KG1 (cell line): ENCODE measurements at regions not wholly inside any gene's neighbourhood (a gene's known extent, or its start where the extent isn't known, plus 50 kb on each side); places are given as distances from the start of the nearest gene placed in this dataset.

Experiments used
- DNase-seq: peaks from one replicate; lab custom pipeline; 2025; lab: John Stamatoyannopoulos, UW

DNA sequence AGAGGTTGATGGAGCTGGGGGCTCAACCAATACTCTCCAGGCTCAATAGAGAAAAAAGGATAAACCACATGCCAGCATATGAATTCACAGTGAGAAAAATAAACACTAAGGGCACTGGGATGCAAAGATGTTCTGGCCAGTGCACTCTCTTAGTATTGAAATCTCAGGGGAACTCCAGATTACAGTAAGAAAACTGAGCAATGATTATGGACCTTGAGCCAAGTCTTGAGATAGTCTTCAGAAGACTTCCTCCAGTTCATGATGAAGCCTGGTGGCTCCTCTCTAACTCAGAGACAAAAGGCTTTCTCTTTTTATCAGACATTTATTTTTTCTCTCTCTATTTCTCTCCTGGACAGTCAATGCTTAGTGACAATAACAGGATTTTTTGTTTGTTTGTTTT lies 139.8 kb upstream of the SPEF2 start:
- no peak for DNase-seq

DNA sequence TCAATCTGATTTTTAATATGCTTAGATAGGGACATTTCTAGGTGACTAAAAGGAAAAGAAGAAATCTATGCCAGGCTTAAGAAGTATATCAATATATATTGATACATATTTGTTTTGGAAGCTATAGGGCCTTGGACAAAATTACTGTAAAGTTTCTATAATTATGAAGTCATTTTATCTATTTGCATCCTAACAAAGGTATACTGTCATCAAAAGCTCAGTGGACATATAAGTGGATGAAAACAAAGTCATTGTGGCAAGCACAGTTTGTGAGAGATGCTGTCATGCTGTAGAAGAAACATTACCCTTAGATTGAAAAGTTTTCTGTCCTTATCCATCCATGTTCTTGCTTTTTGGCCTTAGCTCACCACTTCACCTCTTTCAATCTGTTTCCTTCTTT lies 140.3 kb upstream of the SPEF2 start:
- no peak for DNase-seq

DNA sequence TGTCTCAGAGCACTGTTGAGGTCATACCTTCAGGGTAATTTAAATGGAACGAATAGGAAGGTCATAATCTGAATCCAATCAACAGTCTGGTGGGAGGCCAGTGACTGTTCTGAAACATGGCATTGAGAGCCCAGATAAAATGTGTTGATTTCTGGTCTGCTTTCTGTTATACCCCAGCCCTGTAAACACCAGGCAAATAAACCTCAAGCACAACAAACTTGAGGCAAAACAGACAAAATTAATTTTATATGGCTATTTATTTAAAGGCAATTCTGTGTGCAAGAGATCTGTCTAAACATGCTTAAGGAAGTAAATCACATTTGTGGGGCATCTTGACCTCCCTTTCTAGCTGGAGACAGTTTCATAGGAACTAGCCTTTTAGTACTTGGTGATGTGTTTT lies 140.9 kb upstream of the SPEF2 start:
- DNase-seq: no peak

DNA sequence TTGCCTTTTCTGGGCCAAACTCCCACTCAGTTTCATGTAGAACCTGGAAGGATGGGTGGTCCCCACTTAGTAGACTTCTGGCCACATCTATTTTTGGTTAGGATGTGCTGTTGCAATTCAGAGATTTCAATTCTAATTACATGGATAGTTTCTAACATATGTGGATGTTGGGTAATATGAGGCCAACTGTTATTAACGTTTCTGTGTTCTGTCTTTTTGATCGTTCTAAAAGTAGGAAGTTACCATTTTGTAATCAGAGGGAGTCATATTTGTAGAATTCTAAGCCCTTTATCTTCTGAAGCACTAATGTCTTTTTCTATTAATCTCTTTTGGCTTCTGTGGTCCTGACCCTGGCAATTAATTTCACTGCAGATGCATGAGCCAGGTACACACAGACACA lies 141.6 kb upstream of the SPEF2 start:
- DNase-seq: no peak

DNA sequence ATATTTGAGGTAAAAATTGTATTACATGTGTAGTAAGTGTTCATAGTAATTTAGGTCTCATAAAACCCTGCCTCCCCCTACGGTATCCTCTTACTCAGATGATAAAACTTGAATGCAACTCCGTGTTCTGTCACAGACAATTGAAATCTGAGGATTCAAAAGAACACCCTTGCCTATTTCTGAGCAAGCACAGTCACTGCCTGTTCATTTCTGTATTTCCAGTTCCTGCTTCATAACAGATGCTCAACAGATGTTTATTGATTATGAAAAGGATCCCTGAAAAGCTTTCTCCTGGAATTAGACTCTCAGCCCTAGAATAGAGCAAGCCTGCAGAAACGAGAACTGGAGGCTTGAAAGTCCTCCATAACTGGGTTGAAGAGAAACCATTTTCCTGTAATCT lies 144.1 kb upstream of the SPEF2 start:
- no peak for DNase-seq

DNA sequence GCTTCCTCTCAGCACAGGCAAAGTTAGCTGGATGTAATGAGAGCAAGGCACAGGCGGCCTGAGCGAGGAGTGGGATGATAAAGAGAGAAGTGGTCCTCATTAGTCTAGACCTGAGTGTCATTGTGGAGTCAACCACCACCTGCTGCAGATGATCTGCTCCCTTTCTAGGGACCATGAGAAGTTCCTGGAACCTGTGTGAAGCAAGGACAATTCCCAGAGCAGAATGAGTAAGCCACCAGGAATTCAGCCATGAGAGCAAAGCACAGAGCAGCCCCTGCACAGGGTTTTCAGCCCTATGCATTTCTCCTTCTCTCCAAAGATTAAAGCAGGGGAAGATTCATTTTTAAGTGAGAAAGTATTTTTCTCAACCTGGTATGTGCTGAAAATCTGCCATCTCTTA lies 146.8 kb upstream of the SPEF2 start:
- DNase-seq: no peak

DNA sequence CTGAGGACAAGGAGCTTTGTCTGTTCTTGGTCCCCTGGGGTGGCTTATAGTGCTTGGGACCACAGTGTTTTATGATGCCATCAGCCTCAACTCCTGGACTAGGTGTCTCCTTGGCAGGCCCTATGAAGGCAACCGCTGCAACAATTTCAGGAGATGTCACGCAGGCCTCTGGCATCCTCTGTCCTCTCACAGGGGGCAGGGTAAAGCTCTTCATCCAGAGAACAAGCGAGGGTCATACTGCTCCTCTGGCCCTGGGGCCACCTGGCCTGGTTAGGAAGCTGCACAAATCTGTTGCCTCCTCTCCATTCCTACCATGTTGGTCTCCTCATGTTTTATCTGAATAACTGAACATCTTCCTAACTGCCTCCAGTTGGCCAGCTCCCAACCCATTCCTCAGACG lies 148.9 kb upstream of the SPEF2 start:
- no peak for DNase-seq

DNA sequence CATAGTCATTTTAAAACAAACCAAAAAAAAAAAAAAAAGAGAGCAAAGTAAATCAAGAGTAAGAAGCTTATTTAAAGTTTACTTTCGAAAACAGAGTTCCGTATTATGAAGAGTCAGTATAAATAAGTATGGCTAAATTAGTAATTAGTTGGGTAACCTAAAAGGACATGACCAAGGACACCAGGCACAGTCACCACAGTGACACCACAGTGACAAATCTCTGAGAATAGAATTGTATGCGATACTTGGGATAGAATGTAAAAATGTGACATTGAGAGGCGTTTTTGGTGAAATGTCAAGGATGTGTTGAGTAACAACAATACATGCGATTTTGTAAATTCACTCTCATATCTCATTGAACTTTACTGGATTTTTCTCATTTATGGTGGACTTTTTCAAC lies 150.9 kb upstream of the SPEF2 start:
- DNase-seq: no peak

DNA sequence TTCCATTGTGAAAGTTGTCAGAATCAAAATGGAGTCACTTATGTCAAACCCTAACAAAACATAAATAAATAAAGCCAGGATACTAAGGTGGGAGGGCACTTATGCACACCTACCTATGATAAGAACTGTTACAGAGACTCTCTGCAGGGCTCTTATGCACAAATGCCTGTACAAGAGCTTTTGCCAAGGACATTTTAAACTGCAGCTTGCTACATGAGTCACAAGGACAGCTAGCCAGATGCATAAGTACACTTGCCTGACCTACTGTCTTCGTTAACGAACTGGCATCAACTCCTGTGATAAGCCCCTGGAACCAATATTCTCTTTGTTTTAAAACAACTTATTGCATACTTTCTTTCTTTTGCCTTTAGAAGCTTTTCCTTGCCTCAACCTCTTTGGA lies 152.9 kb upstream of the SPEF2 start:
- DNase-seq: no peak

DNA sequence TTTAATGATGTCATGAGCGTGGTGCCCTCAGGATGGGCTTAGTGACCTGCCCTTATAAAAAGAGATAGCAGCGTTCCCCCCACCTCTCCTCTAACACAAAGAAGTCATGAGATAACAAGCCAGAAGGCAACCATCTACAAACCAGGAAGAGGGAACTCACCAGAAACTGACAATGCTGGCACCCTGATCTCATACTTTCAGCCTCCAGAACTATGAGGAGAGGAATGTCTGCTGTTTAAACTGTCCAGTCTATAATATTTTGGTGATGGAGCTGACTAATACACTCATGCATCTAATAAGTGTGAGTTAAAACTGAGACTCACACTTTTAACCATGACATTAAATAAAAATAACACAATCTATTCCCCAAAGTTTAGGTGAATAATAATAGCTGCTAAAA lies 156.1 kb upstream of the SPEF2 start:
- no peak for DNase-seq

DNA sequence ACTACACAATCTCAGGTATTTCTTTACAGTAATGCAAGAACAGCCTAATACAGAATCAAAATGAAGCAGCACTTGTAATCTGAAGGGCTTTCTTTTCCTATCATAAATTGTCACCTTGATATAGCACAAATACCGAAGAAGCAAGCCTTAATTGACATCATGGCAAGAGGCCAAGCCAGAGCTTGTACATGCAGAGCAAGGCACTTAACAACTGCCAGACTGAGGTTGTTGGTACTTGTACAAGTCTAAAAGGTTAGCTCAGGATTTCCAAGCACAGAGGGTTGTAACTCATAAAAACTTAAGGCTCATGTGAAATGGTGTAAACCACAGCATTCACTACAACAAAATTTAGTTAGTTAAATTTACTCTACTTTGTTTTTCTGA lies 158.8 kb upstream of the SPEF2 start:
- DNase-seq: no peak

DNA sequence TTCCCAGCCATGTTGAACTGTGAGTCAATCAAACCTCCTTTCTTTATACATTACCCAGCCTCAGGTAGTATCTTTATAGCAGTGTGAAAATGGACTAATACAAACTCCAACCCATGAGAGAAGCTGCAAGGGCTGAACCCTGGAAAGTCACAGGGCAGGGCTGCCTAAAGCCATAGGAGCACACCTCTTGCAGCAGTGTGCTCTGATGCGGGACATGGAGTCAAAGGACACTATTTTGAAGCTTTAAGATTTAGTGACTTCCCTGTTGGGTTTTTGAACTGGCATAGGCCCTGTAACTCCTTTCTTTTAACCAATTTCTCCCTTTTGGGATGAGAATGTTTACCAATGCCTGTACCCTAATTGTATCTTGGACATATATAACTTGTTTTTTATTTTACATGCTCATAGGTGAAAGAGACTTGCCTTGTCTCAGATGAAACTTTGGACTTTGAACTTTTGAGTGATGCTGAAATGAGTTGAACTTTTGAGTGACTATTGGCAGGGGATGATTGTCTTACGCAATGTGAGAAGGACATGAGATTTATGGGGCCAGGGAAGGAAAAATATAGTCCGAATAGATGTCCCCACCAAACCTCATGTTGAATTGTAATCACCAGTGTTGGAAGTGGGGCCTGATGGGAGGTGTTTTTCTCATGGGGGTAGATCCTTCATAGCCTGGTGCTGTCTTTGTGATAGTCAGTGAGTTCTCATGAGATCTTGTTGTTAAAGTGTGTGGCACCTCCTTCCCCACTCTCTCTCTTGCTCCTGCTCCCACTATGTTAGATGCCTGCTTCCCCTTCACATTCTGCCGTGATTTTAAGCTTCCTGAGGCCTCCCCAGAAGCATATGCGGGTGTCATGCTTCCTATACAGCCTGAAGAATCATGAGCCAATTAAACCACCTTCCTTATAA lies 159.5 kb upstream of the SPEF2 start:
- DNase-seq: no peak

DNA sequence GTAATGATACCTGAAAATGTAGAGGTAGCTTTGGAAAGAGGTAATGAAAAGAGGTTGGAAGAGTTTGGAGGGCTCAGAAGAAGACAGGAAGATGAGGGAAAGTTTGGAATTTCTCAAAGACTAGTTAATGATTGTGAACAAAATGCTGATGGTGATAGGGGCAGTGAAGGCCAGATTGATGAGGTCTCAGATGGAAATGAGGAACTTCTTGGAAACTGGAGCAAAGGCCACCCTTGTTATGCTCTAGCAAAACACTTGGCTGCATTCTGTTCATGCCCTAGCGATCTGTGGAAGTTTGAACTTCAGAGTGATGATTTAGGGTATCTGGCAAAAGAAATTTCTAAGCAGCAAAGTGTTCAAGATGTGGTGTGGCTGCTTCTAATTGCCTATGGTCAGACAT lies 161.2 kb upstream of the SPEF2 start:
- no peak for DNase-seq

DNA sequence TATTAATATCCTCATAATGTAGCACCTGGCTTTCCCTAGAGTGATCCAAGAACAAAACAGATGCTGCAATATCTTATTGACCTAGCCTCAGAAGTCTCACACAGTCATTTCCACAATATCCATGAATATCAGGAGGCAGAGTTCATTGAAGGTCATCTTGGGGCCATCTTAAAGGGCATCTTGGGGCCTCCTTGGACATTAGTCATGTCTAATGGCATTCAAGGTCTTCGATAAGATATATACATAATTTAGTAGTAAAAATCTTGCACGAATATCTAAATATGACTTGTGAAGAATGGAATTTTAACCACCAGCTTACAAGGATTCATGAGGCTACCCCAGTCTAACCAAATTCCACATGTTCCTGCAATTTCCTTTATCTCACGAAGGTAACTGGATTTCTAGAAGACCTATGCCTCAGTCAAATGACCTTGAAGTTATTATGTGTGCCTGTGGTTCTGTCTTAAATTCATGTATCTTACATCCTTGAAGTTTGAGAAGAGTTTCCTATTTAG lies 163.6 kb upstream of the SPEF2 start:
- no peak for DNase-seq

DNA sequence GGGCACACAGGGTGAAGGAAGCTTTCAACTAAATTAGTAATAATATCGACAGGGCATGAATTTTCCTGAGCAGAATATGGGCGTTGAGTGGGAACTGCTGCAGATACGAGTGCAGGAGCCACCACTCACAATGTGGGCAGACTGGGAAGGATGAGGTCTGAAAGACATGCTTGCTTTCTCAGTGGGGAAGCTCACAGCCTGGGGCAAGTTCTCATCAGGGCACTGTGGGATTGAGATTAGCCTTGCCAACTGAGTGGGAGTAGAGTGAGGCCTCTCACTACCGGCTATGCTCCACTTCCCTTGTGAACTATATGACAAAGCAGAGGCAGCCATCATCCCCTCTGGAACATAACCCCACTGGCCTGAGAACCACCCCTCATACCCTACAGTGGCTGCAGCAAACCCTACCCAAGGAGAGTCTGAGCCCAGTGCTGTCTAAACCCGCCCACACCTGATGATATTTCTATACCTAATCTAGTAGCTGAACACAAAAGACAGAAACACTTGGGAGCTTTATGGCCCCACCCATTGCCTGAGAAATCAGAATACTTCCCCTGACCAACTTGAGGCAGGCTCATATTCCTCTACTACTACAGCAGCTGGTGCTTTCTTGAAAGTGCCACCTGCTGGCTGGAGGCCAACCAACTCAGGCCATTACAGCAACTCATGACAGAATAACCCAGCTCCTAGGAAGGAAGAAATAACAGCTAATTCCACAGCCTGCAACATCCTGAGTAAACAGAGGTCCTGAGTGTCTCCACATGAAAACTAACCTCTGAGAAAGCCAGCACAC lies 173.7 kb upstream of the SPEF2 start:
- DNase-seq: no peak

DNA sequence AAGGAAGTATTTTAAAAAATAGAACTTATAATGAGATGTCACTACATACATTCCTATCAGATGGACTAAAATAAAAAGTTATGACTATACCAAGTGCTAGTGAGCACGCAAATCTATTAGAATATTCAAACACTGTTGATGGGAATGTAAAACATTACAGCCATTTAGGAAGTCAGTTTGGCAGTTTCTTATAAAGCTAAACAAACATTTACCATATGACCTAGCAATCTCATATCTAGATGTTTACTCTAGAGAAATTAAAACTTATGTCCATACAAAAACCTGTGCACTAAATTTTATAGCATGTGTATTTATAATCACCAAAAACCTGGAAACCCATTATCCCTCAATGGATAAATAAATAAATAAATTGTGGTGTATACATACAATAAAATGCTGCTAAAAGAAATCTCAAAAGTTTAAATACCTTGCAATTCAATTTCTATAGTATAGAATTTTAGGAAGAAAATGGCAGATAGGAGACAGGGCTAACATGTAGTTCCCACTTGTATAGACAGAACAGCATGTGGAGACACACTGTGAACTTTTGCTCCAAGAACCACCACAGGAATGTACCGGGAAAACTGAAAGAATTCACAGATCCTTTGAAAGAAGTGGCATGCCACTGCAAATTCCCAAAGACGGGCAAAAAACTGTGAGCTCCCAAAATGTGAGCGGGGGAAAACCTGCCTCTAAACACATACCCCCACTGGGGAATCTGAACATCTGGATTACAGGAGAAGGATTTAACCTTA lies 174.6 kb upstream of the SPEF2 start:
- no peak for DNase-seq

DNA sequence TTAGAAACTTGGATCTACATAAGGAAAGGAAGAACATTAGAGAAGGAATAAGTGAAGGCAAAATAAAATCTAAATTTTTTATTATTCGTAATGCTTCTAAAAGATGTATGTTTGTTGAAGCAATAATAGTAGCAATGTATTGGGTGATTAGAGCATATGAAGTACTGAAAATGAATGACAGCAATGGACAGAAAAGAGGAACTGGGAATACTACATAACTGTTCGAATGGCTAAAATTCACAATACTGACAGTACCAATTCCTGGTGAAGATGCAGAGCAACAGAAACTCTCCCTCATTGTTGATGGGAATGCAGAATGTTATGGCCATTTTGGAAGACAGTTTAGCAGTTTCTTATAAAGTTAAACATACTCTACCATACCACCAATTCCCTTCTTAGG lies 177.3 kb upstream of the SPEF2 start:
- no peak for DNase-seq

DNA sequence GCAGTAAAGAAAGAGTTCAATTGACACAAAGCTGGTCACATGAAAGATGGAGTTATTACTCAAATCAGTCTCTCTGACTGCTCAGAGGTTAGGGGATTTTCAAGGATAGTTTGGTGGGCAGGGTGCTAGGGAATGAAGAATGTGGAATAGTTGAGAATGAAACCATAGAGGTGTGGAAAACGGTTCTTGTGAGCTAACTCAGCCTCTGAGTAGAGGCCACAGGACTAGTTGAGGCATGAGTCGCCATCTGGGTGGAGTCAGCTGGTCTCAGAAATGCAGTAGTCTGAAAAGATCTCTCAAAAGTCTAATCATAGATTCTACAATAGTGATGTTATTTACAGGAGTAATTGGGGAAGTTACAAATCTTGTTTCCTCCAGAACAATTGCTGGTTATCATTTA lies 178.9 kb upstream of the SPEF2 start:
- no peak for DNase-seq

DNA sequence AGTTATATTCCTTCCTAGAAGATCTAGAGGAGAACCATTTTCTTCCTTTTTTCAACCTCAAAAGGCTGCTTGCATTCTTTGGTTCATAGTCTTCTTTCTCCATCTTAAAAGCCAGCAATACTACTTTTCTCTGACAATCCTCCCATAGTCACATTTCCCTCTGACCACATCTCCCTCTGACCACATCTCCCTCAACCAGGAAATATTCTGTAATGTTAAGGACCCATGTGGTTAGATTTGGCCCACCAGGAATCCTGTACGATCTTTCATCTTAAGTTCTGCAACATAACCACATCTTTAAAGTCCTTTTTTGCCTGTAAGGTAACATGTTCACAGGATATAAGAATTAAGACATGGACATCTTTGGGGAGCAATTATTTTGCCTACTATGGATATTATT lies 179.4 kb upstream of the SPEF2 start:
- DNase-seq: no peak

DNA sequence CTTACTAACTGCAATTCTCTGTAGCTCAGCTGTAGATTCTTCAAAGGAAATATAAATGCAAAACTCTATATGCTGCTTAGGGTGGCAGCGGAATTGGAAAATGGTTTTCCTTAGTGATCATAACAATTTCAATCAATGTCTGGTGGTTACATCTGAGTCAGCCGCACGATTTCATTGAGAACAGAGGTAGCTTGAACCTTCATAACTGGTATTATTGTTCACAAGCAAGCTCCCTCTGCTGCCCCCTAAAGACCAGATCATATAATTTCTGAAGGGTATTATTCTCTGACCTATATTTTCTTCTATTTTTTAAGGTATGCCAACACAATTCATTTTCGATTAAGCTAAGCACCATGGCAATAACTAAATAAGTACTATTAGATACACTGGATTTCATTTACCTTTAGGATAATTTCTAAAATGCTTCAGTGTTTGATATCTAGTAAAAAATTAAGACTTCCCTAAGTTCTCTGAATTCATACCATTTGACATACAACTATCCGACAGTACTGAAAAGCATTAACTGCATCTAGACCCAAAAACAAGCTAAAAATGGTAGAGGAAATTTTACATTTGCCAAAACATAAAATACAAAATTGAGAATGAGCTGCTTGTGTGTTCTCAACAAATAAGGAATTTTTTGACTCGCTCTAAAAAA lies 181.1 kb upstream of the SPEF2 start:
- peak; percentile 49 for DNase-seq

DNA sequence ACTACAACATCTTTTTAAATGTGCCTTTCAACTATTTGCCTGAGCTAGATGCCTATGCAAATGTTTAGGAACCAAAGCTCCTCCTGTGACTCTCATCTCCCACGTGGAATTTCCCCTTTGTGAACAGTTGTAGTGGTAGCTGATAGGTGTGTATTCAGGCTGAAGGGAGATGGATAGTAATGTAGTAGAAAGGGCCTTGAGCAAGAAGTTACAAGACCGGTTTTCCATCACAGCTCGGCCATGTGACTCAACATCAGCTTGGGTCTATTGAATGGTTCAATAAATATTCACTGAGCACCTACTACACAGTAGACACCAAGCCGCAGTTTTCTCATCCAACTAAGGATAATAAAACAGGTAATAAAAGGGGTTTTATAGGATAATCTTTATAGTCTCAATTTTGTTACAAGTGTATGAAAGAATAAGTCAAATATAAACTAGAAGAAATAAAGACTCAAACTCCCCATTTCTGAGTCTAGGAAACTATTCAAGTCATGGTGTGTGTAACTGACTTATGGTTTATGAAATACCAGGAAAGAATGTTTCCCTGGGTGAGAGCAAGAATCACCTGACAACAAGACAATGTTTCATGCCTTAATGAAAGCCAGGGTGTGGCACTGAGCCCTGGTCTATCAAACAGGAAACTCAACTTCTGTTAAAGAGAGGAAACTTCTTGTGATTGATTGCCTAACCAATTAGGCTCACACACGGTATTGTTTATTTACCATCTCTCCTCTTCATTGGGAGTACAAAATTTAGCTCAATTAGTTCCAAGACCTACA lies 187.1 kb upstream of the SPEF2 start:
- no peak for DNase-seq
